ENCODE measurements at regions not wholly inside any gene's neighbourhood (a gene's known extent, or its start where the extent isn't known, plus 50 kb on each side); places are given as distances from the start of the nearest gene placed in this dataset.
A peak's percentile ranks its signal among the peaks of the same experiment; 100 is the strongest.

GRCh38 chr1:244998717-244999346 lies 134.5 kb upstream of the HNRNPU start:
- in situ Hi-C loops (cut with MboI) = no loop called here
- TF ChIP-seq ZNF445 (CRISPR knock-in tag; IDR thresholded peaks at IDR 0.05; ENCODE audit: low read depth) = no peak
- TF ChIP-seq BMI1 (IDR thresholded peaks at IDR 0.05; ENCODE audit: low read length) = no peak
- peak; percentile 88 for TF ChIP-seq SPI1 (IDR thresholded peaks at IDR 0.05; ENCODE audit: borderline replicate concordance, low read depth, low read length)
- no peak for TF ChIP-seq TRIM24 (IDR thresholded peaks at IDR 0.05)
- no peak for TF ChIP-seq ESRRB (CRISPR knock-in tag; IDR thresholded peaks at IDR 0.05; ENCODE audit: borderline replicate concordance)
- peak; percentile 61 for TF ChIP-seq USF2 (CRISPR knock-in tag; IDR thresholded peaks at IDR 0.05)
- TF ChIP-seq RBM25 (IDR thresholded peaks at IDR 0.05; ENCODE audit: low read depth, low read length, severe bottlenecking) = peak; percentile 38
- 0 out of 2 replicates have a peak, but pooled peaks have one; percentile 22 for TF ChIP-seq ZNF175 (CRISPR knock-in tag; IDR thresholded peaks at IDR 0.05; ENCODE audit: low read depth)
- TF ChIP-seq RAD51 (IDR thresholded peaks at IDR 0.05; ENCODE audit: borderline replicate concordance, low read depth) = peak; percentile 46; the same call in 1 of the 2 replicates
- TF ChIP-seq SMARCA5 (IDR thresholded peaks at IDR 0.05) = 0 out of 2 replicates have a peak, but pooled peaks have one; percentile 11
- 0 out of 2 replicates have a peak, but pooled peaks have one; percentile 15 for TF ChIP-seq ZNF398 (CRISPR knock-in tag; IDR thresholded peaks at IDR 0.05)
- peak; percentile 33; the same call in 1 of the 2 replicates for TF ChIP-seq USF1 (CRISPR knock-in tag; IDR thresholded peaks at IDR 0.05)
- peak; percentile 20; the same call in 1 of the 2 replicates for TF ChIP-seq ZNF512 (tag; IDR thresholded peaks at IDR 0.05)
- peak; percentile 28; the same call in 1 of the 2 replicates for TF ChIP-seq CC2D1A (IDR thresholded peaks at IDR 0.05)
- TF ChIP-seq ZNF146 (CRISPR knock-in tag; IDR thresholded peaks at IDR 0.05; ENCODE audit: unreplicated experiment) = peak; percentile 33
- Histone ChIP-seq H3K9ac (ENCODE audit: insufficient read depth in 1 of 2, low read depth in 2 of 2, low read length in 2 of 2) (no peak overlapping the region), H3K36me3 (ENCODE audit: control insufficient read depth, insufficient read depth, low read length) (no peaks in the 10 kb centered on the region), H3K27me3 (ENCODE audit: control insufficient read depth in 2 of 2, insufficient read depth in 2 of 2, low read length in 2 of 2) (no peaks in the 10 kb centered on the region), H2AFZ (ENCODE audit: low read depth, low read length) (no peak overlapping the region), H3K27ac (ENCODE audit: extremely low read depth, low read depth, low read length) (no peak overlapping the region), H3K4me1 (replicated peaks in 1 of 2; ENCODE audit: control insufficient read depth in 2 of 2, insufficient read depth in 2 of 2, low read length in 2 of 2) (peaks cover 0 to 15% of the 10 kb centered on the region in 2 experiments; a peak in 2 of 5 replicates), H3K9me3 (replicated peaks; ENCODE audit: control insufficient read depth, insufficient read depth, low read depth, low read length) (no peaks in the 10 kb centered on the region), H4K20me1 (replicated peaks; ENCODE audit: control insufficient read depth, insufficient read depth, low read length) (no peaks in the 10 kb centered on the region), H3K4me2 (ENCODE audit: insufficient read depth, low read length) (no peak overlapping the region), H3K9me1 (ENCODE audit: control insufficient read depth, insufficient read depth, low read length) (no peaks in the 10 kb centered on the region), H3K4me3 (no peak overlapping the region), H3K79me2 (ENCODE audit: control insufficient read depth, insufficient read depth, low read length) (no peaks in the 10 kb centered on the region)
- BruUV-seq (replicated peaks) = no TSS peak
- intact Hi-C loops (cut with micrococcal nuclease) = no loop called here
- DNase-seq (ENCODE audit: extremely low read depth in 1 of 4, low spot score in 3 of 4) = peak in 2 of 4 experiments; percentile 54 to 57
- ATAC-seq = no peak
- no peak for FAIRE-seq
- WGBS (ENCODE audit: insufficient coverage, low coverage, missing lambda C conversion rate) = 22% methylated on average over 1 of the region's 1 CpG
- ChIA-PET POLR2A (interaction anchor here (0.6 to 1.6 kb wide), 5 partner anchors 9 to 164 kb away, joined by 3 to 5 read pairs (median 4); no protein-coding TSS in a partner anchor), CTCF (ENCODE audit: low intra/inter-chr PET ratio) (no interaction called here)

All from K562 (cell line).